ENCODE measurements at regions not wholly inside any gene's neighbourhood (a gene's known extent, or its start where the extent isn't known, plus 50 kb on each side); places are given as distances from the start of the nearest gene placed in this dataset.
"Not testable (repeated sequence)": the region's sequence is repeated elsewhere in the genome, so short reads cannot be mapped to it uniquely, and the experiment has no call there.

DNA sequence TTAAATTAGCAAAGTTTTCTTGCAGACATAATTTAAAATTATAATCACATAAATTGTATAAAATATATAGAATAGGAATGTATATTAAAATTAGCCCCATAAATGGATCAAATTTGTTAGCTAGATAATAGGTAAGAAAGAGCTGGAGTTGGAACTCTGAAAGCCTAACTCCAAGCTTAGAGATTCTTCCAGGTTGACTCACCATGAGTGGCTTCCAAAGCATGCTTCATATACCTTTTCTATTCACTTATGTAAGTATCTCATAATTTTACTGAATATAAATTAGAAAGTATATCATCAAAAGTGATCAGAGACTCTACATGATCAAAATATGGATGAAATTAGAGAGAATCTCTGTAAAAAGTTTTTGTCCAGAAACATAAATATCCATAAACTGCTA is 320.7 kb upstream of the MAGI2 start:
- DNase-seq: no peak

DNA sequence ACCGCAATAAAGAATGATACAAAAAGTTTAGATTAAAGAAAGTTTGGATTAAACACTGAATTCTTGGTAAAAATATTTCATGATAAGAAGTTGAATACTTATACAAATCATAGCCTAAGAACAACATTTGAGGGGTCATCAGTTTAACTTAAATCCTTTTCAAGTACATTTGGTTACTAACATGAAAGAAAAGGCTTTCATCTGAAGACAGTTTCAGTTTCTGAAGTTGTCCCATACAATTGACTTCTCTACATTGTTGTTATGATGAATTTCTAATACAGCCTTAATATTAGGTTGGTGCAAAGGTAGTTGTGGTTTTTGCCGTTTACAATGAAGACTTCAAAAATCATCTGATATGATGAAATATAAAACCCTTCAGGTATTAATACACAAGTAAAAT is 317.5 kb upstream of the MAGI2 start:
- DNase-seq: no peak

DNA sequence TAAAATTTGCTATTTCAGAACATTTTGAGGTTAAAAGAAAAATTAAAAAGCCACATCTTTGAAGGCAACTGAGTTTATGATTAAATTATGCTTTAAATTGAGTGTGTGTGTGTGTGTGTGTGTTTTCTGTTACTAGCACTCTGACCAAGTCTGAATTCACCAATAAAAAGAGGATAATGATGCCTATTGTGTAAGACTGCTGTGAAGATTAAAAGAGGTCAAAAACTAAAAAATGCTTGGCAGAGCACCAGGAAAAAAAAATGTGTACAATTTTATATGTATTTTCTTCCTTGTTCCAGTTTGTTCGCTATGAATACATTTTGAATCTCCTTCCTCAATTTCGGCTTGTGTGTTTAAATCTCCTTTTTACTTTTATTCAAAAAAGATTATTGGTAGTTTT is 316.6 kb upstream of the MAGI2 start:
- DNase-seq: no peak

DNA sequence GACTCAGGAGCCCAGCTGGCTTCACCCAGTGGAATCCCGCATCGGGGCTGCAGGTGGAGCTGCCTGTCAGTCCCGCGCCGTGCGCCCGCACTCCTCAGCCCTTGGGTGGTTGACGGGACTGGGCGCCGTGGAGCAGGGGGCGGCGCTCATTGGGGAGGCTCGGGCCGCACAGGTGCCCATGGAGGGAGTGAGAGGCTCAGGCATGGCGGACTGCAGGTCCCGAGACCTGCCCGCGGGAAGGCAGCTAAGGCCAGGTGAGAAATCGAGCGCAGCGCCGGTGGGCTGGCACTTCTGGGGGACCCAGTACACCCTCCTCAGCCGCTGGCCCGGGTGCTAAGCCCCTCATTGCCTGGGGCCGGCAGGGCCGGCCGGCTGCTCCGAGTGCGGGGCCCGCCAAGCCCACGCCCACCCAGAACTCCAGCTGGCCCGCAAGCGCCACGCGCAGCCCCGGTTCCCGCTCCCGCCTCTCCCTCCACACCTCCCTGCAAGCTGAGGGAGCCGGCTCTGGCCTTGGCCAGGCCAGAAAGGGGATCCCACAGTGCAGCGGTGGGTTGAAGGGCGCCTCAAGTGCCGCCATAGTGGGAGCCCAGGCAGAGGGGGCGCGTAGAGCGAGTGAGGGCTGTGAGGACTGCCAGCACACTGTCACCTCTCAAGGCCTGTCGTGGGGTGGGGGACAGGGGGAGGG is 314.6 kb upstream of the MAGI2 start:
- DNase-seq: not testable (repeated sequence)

DNA sequence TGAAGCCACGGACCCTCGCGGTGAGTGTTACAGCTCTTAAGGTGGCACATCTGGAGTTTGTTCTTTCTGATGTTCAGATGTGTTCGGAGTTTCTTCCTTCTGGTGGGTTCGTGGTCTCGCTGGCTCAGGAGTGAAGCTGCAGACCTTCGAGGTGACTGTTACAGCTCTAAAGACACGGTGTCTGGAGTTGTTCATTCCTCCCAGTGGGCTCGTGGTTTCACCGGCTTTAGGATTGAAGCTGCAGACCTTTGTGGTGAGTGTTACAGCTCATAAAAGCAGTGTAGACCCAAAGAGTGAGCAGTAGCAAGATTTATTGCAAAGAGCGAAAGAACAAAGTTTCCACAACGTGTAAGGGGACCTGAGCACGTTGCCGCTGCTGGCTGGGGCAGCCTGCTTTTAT is 313.7 kb upstream of the MAGI2 start:
- DNase-seq: not testable (repeated sequence)

DNA sequence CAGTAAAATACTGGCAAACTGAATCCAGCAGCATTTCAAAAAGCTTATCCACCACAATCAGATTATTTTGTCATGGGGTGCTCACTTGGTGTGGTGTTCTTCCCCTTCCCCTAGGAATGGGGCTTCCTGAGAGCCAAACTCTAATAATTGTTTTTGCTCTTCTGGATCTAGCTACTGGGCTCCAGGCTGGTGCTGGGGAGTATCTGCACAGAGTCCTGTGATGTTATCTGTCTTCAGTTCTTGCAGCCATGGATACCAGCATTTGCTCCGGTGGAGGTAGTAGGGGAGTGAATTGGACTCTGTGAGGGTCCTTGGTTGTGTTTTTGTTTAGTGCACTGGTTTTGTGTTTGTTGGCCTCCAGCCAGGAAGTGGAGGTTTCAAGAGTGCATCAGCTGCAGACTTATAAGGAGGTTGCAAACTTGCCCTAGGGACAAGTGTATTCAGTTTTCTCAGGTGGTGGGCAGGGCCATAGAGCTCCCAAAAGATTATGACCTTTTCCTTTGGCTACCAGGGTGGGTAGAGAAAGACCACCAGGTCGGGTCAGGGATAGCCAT is 308.5 kb upstream of the MAGI2 start:
- no peak for DNase-seq

DNA sequence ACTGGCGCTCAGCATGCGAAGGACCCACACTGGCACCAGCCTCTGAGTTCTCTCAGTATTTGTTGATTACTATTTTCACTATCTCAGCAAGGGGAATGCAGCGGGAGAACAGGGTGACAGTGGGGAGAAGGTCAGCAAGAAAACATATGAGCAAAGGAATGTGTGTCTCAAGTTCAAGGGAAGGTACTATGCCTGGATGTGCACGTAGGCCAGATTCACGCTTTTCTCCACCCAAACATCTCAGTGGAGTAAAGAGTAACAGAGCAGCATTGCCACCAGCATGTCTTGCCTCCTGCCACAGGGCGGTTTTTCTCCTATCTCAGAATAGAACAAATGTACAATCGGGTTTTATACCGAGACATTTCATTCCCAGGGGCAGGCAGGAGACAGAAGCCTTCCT is 297.5 kb upstream of the MAGI2 start:
- DNase-seq: not testable (repeated sequence)

DNA sequence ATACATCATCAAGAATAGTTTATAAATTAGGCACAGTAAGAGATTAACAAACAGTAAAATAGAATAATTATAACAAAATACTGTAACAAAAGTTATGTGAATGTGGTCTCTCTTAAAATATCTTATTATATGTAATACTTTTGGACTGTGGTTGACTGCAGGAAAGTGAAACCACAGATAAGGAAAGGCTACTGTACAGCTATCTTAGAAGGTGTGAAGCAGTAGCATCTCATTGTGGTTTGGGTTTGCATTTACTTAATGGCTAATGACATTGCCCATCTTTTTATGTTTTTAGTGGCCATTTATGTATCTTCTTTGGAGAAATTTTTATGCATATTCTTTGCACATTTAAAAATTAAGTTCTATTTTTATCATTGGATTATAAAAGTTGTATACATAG is 296.4 kb upstream of the MAGI2 start:
- DNase-seq: no peak

DNA sequence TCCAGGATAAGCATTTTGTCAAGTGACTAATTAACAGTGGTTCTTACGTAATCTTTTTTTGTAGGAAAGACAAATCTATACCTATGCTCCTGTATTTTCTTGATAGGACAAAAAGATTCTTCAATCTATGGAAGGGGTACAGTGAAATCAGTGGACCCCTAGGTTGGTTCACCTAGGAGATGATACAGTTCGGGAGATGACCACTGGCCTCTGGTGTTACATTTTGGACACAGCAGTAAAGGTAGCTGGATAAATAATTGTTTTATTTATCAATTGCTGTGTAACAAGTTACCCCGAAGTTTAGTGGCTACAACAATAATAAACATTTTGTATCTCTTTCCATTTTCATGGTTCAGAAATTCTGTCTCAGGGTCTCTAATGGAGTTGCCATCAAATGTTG is 288.2 kb upstream of the MAGI2 start:
- DNase-seq: no peak

DNA sequence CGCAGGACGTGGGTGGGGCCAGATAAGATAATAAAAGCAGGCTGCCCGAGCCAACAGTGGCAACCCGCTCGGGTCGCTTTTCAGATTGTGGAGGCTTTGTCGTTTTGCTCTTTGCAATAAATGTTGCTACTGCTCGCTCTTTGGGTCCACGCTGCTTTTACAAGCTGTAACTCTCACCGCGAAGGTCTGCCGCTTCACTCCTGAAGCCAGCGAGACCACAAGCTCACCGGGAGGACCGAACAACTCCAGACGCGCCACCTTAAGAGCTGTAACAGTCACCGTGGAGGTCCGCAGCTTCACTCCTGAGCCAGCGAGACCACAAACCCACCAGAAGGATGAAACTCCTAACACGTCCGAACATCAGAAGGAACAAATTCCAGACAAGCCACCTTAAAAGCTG is 286.6 kb upstream of the MAGI2 start:
- DNase-seq: no peak

DNA sequence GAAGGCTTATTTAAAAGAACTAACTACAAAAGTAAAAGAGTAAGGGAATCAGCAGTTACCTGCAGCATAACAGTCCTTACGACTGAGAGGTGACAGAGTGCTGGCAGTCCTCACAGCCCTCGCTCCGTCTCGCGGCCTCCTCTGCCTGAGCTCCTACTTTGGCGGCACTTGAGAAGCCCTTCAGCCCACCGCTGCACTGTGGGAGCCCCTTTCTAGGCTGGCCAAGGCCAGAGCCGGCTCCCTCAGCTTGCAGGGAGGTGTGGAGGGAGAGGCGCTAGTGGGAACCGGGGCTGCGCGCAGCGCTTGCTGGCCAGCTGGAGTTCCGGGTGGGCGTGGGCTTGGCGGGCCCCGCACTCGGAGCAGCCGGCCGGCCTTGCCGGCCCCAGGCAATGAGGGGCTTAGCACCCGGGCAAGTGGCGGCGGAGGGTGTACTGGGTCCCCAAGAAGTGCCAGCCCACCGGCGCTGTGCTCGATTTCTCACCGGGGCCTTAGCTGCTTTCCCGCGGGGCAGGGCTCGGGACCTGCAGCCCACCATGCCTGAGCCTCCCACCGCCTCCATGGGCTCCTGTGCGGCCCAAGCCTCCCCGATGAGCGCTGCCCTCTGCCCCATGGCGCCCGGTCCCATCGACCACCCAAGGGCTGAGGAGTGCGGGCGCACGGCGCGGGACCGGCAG is 285.7 kb upstream of the MAGI2 start:
- DNase-seq: not testable (repeated sequence)

DNA sequence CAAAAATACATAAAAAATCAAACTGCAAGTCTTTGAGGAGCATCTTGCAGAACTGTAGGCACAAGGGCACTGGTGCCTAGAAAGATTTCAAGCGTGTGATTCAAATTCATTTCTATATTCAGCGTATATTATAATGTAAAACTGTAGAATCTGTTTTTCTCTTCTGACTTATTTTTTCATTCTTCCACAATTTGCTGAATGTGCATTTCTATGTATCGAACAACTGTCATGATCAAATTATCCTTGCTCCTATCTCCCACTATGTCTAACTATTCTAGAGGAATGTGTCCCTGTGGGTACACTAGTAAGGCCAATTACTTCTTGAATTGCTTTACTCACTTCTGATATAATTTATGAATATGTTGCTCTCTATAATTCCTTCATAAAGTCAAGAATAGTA is 283.0 kb upstream of the MAGI2 start:
- DNase-seq: no peak

DNA sequence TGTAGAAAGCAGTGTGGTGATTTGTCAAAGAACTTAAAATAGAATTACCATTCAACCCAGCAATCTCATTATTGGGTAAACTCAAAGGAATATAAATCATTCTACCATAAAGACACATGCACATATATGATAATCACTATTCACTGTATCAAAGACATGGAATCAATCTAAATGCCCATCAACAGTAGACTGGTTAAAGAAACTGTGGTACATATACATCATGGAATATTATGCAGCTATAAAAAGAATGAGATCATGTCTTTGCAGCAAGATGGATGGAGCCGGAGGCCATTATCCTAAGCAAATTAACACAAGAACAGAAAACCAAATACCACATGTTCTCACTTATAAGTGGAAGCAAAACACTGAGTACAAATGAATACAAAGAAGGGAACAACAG is 281.5 kb upstream of the MAGI2 start:
- no peak for DNase-seq

DNA sequence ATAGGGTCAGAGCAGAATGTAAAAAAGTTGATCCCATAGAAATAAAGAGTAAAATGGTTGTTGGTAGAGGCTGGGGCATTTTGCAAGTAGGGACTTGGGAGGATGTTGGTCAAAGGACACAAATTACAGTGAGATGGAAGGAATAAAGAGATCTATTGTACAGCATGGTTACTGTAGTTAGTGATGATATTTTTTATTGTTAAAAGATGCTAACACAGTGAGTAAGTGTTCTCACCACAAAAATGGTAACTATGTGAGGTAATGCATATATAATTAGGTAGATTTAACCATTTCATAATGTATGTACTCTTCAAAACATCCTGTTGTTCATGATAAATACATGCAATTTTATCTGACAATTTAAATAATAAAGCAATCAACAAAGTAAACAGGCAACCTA is 280.7 kb upstream of the MAGI2 start:
- no peak for DNase-seq

DNA sequence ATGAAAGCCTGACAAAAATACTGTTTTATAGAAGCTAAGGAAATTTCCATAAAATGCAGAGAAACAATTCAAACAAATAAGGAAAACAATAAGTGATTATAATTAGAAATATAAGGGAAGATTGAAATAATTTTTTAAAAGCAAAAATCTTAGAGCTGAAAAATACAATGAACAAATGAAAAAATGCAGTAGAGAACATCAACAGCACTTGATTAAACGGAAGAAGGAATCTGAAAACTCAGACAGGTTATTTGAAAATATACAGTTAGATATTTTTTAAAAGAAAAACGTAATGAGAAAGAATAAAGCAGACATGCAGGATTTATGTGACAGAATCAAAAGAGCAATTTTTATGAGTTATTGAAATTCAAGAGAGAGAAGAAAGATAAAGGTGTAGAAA is 279.1 kb upstream of the MAGI2 start:
- DNase-seq: no peak

DNA sequence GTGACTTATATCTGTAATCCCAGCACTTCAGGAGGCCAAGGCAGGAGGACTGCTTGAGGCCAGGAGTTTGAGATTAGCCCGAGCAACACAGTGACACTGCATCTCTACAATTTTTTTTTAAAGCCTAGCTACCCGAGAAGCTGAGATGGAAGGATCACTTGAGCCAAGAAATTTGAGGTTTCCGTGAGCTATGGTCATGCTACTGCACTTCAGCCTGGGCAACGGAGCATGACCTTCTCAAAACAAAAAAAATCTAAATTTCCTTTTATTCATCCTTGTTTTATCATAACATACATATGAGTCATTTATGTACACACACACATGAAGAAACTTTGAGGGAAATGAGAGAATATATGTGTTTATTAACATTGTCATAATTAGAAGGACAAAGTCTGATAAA is 277.5 kb upstream of the MAGI2 start:
- no peak for DNase-seq

DNA sequence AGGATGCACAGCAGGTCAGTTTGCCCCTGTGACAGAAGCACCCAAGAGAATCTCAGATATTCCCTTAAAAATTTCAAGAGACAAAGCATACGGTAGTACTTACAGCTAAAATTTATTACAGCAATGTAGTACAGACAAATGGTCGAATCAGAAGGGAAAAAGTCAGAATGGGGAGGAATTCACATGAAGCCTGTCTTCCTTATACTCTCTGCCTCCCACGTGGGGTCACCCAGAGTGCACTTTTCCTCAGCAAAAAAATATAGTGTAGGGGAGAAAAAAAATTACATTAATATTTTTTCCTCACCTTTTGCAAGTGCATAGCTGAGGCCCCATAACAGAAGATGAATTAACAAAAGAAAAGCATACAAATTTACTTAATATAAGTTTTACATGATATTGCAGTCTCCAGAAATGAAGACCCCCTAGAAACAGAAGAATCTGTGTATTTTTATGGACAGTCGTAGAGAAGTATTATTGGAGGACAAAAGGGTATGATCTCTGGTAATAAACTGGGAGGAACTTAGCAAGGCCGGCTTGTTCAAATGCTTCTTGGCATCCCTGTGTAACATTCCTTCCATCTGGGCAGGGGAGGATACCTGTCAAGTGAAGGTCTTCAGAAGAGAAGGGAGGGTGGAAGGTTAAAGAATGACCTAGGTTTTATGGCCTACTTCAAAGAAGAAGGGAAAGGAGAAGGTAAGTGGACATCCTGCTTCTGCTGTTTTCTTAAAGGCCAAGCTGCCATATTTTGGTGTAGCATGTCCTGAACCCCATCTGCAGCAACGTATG is 270.6 kb upstream of the MAGI2 start:
- DNase-seq: no peak

DNA sequence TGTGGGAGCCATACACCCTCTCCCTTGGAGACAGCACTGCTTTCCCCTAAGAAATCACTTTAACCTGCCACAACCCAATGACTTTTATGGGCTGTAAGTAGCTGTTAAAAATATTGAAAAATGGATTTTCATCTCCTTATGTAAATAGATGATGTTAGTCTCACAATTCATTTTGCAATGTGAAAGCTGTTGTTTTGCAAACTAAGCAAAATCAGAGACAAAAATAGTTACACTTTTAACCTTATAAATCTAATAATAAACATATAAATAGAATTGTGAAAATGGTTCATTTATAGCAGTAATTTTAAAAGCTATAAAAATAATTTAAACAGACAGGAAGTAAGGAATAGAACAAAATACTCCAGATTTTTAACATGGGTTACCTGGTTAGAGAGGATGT is 268.8 kb upstream of the MAGI2 start:
- DNase-seq: no peak

DNA sequence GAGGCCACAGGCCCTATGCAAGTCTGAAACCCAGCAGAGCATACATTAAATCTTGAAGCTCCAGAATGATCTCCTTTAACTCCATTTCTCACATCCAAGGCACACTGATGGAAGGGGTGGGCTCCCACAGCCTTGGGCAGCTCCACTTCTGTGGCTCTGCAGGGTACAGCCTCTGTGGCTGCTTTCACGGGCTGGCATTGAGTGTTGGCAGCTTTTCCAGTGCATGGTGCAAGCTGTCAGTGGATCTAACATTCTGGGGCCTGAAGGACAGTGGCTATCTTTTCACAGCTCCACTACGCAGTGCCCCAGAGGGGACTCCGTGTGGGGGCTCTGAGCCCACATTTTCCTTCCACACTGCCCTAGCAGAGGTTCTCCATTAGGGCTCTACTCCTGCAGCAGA is 265.7 kb upstream of the MAGI2 start:
- DNase-seq: no peak

DNA sequence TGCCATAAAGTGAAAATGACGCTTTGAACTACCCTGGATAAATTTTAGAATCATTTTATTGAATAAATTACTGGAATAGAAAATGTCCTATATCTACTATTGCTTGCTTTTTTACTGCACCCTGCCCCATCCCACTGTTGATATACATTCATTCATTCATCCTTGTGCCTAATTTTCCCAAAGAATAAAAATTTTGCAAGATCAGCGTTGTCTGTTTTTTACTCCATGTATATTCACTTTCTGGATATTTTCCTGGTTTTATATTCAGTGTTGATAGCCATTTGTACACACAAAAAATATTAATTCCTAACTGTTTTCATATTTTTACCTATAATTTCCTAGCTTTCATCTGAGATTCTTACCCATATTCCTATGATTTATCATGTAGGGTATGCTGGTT is 262.9 kb upstream of the MAGI2 start:
- DNase-seq: no peak

DNA sequence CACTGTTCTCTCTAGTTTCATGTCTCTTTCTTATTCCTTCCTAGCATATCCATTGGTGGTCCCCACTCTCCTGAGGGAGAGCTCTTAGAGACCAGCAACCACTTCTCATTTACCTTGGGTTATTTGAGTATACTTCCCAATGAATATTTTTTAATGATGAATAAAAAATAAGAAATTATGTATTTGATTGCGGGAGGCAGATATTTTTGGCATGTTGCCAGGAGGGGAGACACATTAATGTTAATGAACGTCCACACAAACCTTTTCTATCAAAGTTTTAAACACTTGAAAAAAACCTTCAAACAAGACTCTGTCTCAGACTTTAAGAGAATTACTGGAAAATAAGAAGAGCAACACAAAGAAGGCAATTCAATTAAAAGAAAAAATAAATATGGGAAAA is 260.6 kb upstream of the MAGI2 start:
- no peak for DNase-seq

DNA sequence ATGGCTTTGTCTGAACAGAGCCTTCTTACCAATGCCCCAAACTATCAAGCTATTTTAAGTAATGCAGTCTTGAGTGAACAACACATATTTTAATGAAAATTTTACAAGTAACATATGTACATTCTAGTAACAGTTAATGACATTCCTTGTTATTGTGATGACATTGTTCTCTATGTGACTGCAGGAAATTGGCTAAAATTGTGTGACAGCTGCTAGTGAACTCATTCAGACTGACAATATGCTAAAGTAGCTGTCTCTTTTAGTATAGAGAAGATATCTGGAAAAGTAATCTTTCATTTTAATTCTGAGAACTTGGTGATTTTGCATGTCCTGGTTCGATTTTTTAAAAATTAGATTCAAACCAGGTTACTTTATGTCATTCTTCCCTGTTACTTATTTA is 259.8 kb upstream of the MAGI2 start:
- DNase-seq: no peak

DNA sequence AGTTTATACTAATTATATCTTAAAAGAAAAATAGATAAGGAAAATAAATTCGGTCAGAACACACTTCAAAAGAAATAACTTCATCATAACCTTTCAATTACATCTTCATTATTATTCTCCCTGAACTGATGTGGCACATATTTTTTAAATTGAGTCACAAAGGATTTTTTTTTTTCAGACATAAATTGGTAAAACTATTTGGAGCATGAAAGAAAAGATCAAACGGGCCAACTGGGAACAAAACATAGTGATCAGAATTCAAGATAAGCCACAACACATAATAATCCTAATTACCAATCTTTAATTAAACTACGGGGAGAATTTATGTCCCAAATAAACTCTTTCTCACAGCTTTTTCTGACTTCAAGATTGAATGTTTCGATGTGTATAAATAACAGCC is 258.2 kb upstream of the MAGI2 start:
- DNase-seq: no peak

Measured in inflammatory macrophage treated with lipopolysaccharide for 4 hours (primary cell).